Activated CD8-positive, alpha-beta memory T cell treated with anti-CD3 and anti-CD28 coated beads, Interleukin-2, amount 10 ng/mL, durations not matched to agents 7 days and 5 days (primary cell): ENCODE measurements at regions not wholly inside any gene's neighbourhood (a gene's known extent, or its start where the extent isn't known, plus 50 kb on each side); places are given as distances from the start of the nearest gene placed in this dataset.
"Not testable (repeated sequence)": the region's sequence is repeated elsewhere in the genome, so short reads cannot be mapped to it uniquely, and the experiment has no call there.

Source experiments
- ATAC-seq: fragments of 150-1000 bp; cut with Tn5 transposase; one replicate; pipeline ENCODE4 v1.10.0; 2021; ENCODE audit warnings: moderate library complexity
- CTCF ChIA-PET: fragments of 350-600 bp; sonication (Branson Sonifier 250); formaldehyde crosslinking; loops from one replicate; lab custom pipeline; 2021; ENCODE audit warnings: antibody characterized with exemption; lab: Charles Lee
- DNase-seq: peaks from one replicate; pipeline ENCODE4 v3.0.0-alpha.2; 2020
- H3K27ac Mint-ChIP-seq: one replicate; pipeline ENCODE4 v1.8.0; 2021; ENCODE audit warnings: mild to moderate bottlenecking, mixed read lengths
- H3K27me3 Mint-ChIP-seq: one replicate; pipeline ENCODE4 v1.8.0; 2021; ENCODE audit warnings: mixed read lengths
- H3K36me3 Mint-ChIP-seq: one replicate; pipeline ENCODE4 v1.8.0; 2021; ENCODE audit warnings: mild to moderate bottlenecking, mixed read lengths
- H3K4me1 Mint-ChIP-seq: one replicate; pipeline ENCODE4 v1.8.0; 2021; ENCODE audit warnings: mixed read lengths
- H3K4me3 Mint-ChIP-seq: one replicate; pipeline ENCODE4 v1.8.0; 2021; ENCODE audit warnings: mild to moderate bottlenecking, moderate library complexity, mixed read lengths
- H3K9me3 Mint-ChIP-seq: one replicate; pipeline ENCODE4 v1.8.0; 2022; ENCODE audit warnings: low read depth, mixed read lengths

GRCh38 chr7:97313900-97314299 lies 196.4 kb downstream of the SDHAF3 start:
- ATAC-seq (no peak), DNase-seq (no peak)
- Mint-ChIP-seq H3K27me3 (no peaks in the 10 kb centered on the region), H3K27ac (no peak overlapping the region), H3K9me3 (no peaks in the 10 kb centered on the region), H3K4me1 (no peaks in the 10 kb centered on the region), H3K4me3 (no peak overlapping the region), H3K36me3 (no peaks in the 10 kb centered on the region)
- CTCF ChIA-PET, result no interaction called here

DNA sequence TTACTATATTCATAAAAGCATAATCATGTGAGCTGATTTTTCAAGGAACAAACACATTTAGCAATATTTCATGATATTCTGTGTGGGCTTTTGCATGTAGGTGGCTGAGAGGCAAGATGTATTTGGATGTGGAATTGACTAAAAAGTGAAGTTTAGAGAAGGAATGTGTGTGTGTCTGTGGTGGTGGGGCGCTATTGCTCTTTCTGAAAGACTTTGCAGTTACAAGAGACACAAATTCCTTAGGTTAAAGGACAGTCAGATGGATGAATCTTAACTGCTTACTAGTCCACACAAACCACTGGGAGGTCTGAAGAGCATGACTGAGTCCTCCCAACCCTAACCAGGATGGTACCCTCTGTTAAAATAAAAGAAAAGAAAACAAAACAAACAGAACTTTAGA lies 200.1 kb downstream of the SDHAF3 start:
- Mint-ChIP-seq H3K9me3 (no peaks in the 10 kb centered on the region), H3K4me1 (no peaks in the 10 kb centered on the region), H3K27me3 (no peaks in the 10 kb centered on the region), H3K36me3 (no peaks in the 10 kb centered on the region), H3K4me3 (no peak overlapping the region), H3K27ac (no peak overlapping the region)
- DNase-seq (no peak), ATAC-seq (no peak)
- CTCF ChIA-PET, result no interaction called here

DNA sequence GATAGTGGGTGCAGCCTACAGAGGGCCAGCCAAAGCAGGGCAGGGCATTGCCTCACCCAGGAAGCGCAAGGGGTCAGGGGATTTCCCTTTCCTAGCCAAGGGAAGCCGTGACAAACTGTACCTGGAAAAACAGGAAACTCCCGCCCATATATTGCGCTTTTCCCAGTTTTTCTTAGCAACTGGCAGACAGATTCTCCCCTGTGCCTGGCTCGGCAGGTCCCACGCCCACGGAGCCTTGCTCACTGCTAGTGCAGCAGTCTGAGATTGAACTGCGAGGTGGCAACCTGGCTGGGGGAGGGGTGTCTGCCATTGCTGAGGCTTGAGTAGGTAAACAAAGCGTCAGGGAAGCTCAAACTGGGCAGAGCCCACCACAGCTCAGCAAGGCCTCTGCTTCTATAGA lies 212.4 kb downstream of the SDHAF3 start:
- CTCF ChIA-PET, H3K4me3 Mint-ChIP-seq, H3K27me3 Mint-ChIP-seq, ATAC-seq, H3K9me3 Mint-ChIP-seq, H3K4me1 Mint-ChIP-seq, H3K27ac Mint-ChIP-seq, H3K36me3 Mint-ChIP-seq, DNase-seq: not testable (repeated sequence)

DNA sequence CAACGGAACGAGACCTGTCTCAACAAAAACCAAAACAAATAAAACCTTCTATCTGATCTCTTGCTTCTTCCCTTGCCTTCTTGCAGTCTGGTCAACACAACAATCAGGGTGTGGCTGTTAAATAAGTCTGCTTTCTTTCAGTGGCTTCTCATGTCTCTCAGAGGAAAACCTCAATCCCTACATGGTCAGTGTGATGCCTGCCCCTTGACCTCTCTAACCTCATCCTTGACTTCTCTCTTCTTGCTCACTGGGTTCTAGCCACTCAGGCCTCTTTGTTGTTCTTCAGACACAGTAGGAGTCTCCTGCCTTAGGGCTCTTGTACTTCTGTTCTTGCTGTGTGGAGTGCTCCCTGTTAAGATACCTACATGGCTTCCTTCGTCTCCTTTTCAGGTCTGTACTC lies 220.4 kb downstream of the SDHAF3 start:
- Mint-ChIP-seq H3K36me3 (no peaks in the 10 kb centered on the region), H3K4me1 (no peaks in the 10 kb centered on the region), H3K9me3 (no peaks in the 10 kb centered on the region), H3K27me3 (no peaks in the 10 kb centered on the region), H3K27ac (no peak overlapping the region), H3K4me3 (no peak overlapping the region)
- DNase-seq (no peak), ATAC-seq (no peak)
- CTCF ChIA-PET, result no interaction called here

DNA sequence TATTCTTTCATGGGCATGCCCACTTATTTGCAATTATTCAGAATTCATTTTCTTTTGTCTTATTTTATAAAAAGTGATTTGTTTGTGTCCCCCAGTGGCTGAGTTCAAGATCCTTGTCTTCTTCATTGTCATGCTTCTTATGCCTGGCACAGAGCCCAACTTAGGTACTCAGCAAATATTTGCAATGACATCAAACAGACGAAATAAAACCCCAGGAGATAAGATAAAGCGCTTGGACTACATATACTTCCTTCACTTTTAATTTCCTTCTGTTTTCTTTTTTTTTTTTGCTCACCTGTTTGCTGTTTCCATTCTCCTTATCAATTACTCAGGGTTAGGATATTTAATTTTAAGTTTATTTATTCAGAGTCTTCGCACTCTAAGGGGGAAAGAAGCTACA lies 225.0 kb downstream of the SDHAF3 start:
- no peaks in the 10 kb centered on the region for H3K4me1 Mint-ChIP-seq
- H3K36me3 Mint-ChIP-seq, result no peaks in the 10 kb centered on the region
- DNase-seq (no peak), ATAC-seq (no peak)
- CTCF ChIA-PET, result no interaction called here
- no peak overlapping the region for H3K4me3 Mint-ChIP-seq
- H3K27me3 Mint-ChIP-seq, result no peaks in the 10 kb centered on the region
- H3K27ac Mint-ChIP-seq, result no peak overlapping the region
- H3K9me3 Mint-ChIP-seq, result no peaks in the 10 kb centered on the region

DNA sequence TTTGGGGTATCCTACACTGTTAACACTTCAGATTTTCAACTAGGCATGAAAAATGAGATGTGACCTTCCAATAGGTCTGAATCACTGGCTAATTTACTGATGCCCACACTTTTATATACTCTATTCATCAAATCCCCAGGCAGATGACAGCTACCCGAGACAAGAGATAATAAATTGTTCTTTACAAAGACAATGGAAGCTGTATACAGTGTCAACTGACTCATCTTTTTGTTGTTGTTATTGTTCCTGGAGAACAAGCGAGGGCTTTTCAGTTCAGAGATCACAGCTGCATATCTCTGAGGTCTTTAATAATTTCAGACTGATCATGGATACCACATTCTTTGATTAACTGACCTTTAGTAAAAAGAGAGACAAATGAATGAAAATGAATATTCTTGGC lies 228.9 kb downstream of the SDHAF3 start:
- peaks cover 2% of the 10 kb centered on the region for H3K9me3 Mint-ChIP-seq
- ATAC-seq (no peak), DNase-seq (no peak)
- H3K4me3 Mint-ChIP-seq, result no peak overlapping the region
- CTCF ChIA-PET, result no interaction called here
- H3K27me3 Mint-ChIP-seq, result no peaks in the 10 kb centered on the region
- H3K27ac Mint-ChIP-seq, result no peak overlapping the region
- no peaks in the 10 kb centered on the region for H3K4me1 Mint-ChIP-seq
- H3K36me3 Mint-ChIP-seq, result no peaks in the 10 kb centered on the region

DNA sequence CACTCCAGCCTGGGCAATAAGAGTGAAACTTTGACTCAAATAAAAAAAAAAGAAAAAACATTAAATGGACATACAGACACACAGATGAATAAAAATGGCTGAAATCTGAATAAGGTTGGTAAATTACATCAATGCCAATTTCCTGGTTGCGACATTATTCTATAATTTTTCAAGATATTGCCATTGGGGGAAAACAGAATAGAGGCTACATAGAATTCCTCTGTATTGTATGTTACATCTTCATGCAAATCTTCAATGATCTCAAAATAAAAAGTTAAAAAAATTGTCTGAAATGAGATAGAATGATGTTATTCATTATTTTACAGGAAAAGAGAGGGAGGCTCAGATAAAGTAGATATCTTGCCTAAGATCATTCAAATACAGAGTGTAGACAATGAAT lies 234.0 kb downstream of the SDHAF3 start:
- Mint-ChIP-seq H3K27me3 (no peaks in the 10 kb centered on the region), H3K27ac (no peak overlapping the region), H3K36me3 (no peaks in the 10 kb centered on the region), H3K4me3 (no peak overlapping the region), H3K4me1 (no peaks in the 10 kb centered on the region), H3K9me3 (peaks cover 2% of the 10 kb centered on the region)
- CTCF ChIA-PET, result no interaction called here
- DNase-seq (no peak), ATAC-seq (no peak)

GRCh38 chr7:97357459-97357858 lies 240.0 kb downstream of the SDHAF3 start:
- CTCF ChIA-PET, result no interaction called here
- no peaks in the 10 kb centered on the region for H3K9me3 Mint-ChIP-seq
- no peaks in the 10 kb centered on the region for H3K36me3 Mint-ChIP-seq

DNA sequence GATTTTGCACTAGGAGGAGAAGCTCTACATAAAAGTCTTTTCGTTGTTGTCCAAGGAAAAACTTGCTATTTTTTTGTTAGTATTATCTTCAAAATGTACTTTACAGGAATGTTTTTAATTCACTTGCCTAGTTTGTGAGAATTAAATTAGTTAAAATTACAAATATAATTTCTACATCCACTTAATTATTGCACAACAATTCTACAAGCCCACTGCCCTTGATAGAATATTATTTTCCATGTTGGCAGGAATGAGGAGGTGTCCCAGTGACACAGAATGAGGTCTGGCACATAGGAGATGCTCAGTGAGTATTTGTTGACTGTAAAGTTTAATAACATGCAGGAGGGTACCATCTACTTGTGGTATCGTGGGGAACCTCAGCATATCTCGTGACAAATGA lies 255.4 kb downstream of the SDHAF3 start:
- Mint-ChIP-seq H3K9me3 (no peaks in the 10 kb centered on the region), H3K27me3 (no peaks in the 10 kb centered on the region), H3K4me3 (no peak overlapping the region), H3K27ac (no peak overlapping the region), H3K36me3 (no peaks in the 10 kb centered on the region), H3K4me1 (no peaks in the 10 kb centered on the region)
- DNase-seq (no peak), ATAC-seq (no peak)
- CTCF ChIA-PET, result no interaction called here

More at GRCh38 chr7:97357459-97357858, 240.0 kb downstream of the SDHAF3 start:
- no peak for DNase-seq
- no peak for ATAC-seq
- Mint-ChIP-seq H3K27ac (no peak overlapping the region), H3K27me3 (no peaks in the 10 kb centered on the region), H3K4me1 (no peaks in the 10 kb centered on the region), H3K4me3 (no peak overlapping the region)

GRCh38 chr7:97373736-97374135 lies 256.2 kb downstream of the SDHAF3 start:
- ATAC-seq, result no peak
- H3K27me3 Mint-ChIP-seq, result no peaks in the 10 kb centered on the region
- H3K9me3 Mint-ChIP-seq, result no peaks in the 10 kb centered on the region
- no peak overlapping the region for H3K4me3 Mint-ChIP-seq
- no peak for DNase-seq
- CTCF ChIA-PET, result no interaction called here
- no peaks in the 10 kb centered on the region for H3K36me3 Mint-ChIP-seq
- H3K27ac Mint-ChIP-seq, result no peak overlapping the region
- H3K4me1 Mint-ChIP-seq, result no peaks in the 10 kb centered on the region

GRCh38 chr7:97377713-97378112 lies 260.2 kb downstream of the SDHAF3 start:
- no peak overlapping the region for H3K27ac Mint-ChIP-seq
- no peak overlapping the region for H3K4me3 Mint-ChIP-seq
- no peaks in the 10 kb centered on the region for H3K4me1 Mint-ChIP-seq
- no peaks in the 10 kb centered on the region for H3K9me3 Mint-ChIP-seq
- CTCF ChIA-PET, result no interaction called here
- no peaks in the 10 kb centered on the region for H3K27me3 Mint-ChIP-seq
- ATAC-seq (no peak), DNase-seq (no peak)
- no peaks in the 10 kb centered on the region for H3K36me3 Mint-ChIP-seq

GRCh38 chr7:97381815-97382554 lies 264.5 kb downstream of the SDHAF3 start:
- Mint-ChIP-seq H3K27me3 (no peaks in the 10 kb centered on the region), H3K4me3 (no peak overlapping the region), H3K4me1 (no peaks in the 10 kb centered on the region), H3K27ac (no peak overlapping the region), H3K36me3 (no peaks in the 10 kb centered on the region), H3K9me3 (no peaks in the 10 kb centered on the region)
- no peak for ATAC-seq
- CTCF ChIA-PET, result no interaction called here
- DNase-seq, result no peak

GRCh38 chr7:97390052-97390451 lies 272.6 kb downstream of the SDHAF3 start:
- Mint-ChIP-seq H3K27ac (no peak overlapping the region), H3K9me3 (no peaks in the 10 kb centered on the region), H3K36me3 (no peaks in the 10 kb centered on the region), H3K4me3 (no peak overlapping the region), H3K27me3 (no peaks in the 10 kb centered on the region), H3K4me1 (no peaks in the 10 kb centered on the region)
- CTCF ChIA-PET, result no interaction called here
- ATAC-seq, result no peak
- no peak for DNase-seq

- Mint-ChIP-seq H3K4me3 (no peak overlapping the region), H3K27ac (no peak overlapping the region), H3K4me1 (no peaks in the 10 kb centered on the region), H3K27me3 (no peaks in the 10 kb centered on the region), H3K9me3 (no peaks in the 10 kb centered on the region), H3K36me3 (no peaks in the 10 kb centered on the region)
- CTCF ChIA-PET, result no interaction called here
- DNase-seq (no peak), ATAC-seq (no peak)
Observed at GRCh38 chr7:97390915-97391593, 273.6 kb downstream of the SDHAF3 start.
